LNCAP (cell line): ENCODE measurements at regions not wholly inside any gene's neighbourhood (a gene's known extent, or its start where the extent isn't known, plus 50 kb on each side); places are given as distances from the start of the nearest gene placed in this dataset.

ENCODE experiments used
- CTCF ChIP-seq: fragments of 450-650 bp; IDR thresholded peaks from 2 replicates; pipeline ENCODE4 v1.5.1; 2017; ENCODE audit warnings: mild to moderate bottlenecking

GRCh38 chr15:36234743-36235142 is 344.7 kb upstream of the CDIN1 start:
- no peak for TF ChIP-seq CTCF

GRCh38 chr15:36235173-36235572 is 344.3 kb upstream of the CDIN1 start:
- no peak for TF ChIP-seq CTCF

GRCh38 chr15:36239509-36239908 is 339.9 kb upstream of the CDIN1 start:
- no peak for TF ChIP-seq CTCF

GRCh38 chr15:36251450-36251849 is 328.0 kb upstream of the CDIN1 start:
- TF ChIP-seq CTCF = no peak

GRCh38 chr15:36252146-36252711 is 327.2 kb upstream of the CDIN1 start:
- no peak for TF ChIP-seq CTCF

- no peak for TF ChIP-seq CTCF
Observed at GRCh38 chr15:36254426-36254825, 325.0 kb upstream of the CDIN1 start.

GRCh38 chr15:36256404-36256807 is 323.0 kb upstream of the CDIN1 start:
- no peak for TF ChIP-seq CTCF

GRCh38 chr15:36263666-36264065 is 315.8 kb upstream of the CDIN1 start:
- no peak for TF ChIP-seq CTCF
